GM21786 (cell line): ENCODE measurements at regions not wholly inside any gene's neighbourhood (a gene's known extent, or its start where the extent isn't known, plus 50 kb on each side); places are given as distances from the start of the nearest gene placed in this dataset.
"Not testable (repeated sequence)": the region's sequence is repeated elsewhere in the genome, so short reads cannot be mapped to it uniquely, and the experiment has no call there.

Source experiments
- ATAC-seq: cut with Tn5 transposase; IDR thresholded peaks from one replicate; pipeline ENCODE4 v1.9.1; 2021; ENCODE audit not compliant: unreplicated experiment

DNA sequence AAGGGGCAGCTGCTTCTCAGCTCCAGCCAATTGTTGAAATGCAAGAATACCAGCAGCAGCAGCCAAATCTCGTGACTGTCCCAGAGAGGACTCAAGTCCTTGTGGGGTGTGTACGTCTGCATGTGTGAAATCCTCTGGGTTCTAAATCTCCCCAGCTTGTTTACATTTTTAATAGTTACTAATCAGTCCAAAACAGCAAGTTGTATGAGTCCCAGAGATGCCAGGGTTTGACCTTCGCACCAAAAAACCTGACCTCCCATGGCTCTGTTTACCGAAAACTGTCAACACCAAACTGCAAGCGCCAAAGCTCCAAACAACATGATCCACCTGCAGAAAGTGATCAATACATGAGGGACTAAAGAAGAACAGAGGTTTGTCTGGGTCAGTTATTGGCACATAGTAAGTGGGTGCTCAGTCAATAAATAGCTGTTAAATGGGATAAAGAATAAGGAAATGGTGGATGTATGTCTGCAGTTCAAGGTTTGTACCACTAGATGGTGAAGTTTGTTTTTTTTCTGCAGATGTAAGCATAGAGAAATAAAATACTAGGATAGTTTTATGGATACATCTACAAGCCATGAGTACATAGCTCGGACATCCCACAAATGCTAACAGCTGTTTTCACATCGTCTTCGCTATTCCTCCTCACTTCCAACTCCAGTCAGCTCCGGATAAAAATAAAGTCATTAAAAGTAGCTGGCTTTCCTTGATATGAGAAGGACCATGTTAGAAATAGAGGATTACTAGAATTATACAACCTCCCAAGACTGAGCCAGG, 85.3 kb upstream of the ADRB2 start:
- ATAC-seq: peak; percentile 49

DNA sequence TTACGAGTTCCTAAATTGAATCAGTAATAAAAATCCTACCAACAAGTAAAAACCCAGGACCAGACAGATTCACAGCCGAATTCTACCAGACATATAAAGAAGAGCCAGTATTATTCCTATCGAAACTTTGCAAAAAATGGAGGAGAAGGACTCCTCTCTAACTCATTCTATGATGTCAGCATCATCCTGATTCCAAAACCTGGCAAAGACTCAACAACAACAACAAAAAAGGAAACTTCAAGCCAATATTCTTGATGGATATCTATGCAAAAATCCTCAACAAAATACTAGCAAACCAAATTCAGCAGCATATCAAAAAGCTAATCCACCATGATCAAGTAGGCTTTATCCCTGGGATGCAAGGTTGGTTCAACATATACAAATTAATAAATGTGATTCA, 84.6 kb upstream of the ADRB2 start:
- ATAC-seq: not testable (repeated sequence)

DNA sequence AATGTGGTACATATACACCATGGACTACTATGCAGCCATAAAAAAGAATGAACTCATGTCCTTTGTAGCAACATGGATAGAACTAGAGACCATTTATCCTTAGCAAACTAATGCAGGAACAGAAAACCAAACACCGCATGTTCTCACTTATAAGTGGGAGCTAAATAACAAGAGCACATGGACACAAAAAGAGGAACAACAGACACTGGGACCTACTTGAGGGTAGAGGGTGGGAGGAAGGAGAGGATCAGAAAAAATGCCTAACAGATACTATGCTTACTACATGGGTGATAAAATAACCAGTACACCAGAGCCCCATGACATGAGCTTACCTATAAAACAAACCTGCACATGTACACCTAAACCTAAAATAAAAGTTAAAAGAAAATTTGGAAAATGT, 82.0 kb upstream of the ADRB2 start:
- not testable (repeated sequence) for ATAC-seq

DNA sequence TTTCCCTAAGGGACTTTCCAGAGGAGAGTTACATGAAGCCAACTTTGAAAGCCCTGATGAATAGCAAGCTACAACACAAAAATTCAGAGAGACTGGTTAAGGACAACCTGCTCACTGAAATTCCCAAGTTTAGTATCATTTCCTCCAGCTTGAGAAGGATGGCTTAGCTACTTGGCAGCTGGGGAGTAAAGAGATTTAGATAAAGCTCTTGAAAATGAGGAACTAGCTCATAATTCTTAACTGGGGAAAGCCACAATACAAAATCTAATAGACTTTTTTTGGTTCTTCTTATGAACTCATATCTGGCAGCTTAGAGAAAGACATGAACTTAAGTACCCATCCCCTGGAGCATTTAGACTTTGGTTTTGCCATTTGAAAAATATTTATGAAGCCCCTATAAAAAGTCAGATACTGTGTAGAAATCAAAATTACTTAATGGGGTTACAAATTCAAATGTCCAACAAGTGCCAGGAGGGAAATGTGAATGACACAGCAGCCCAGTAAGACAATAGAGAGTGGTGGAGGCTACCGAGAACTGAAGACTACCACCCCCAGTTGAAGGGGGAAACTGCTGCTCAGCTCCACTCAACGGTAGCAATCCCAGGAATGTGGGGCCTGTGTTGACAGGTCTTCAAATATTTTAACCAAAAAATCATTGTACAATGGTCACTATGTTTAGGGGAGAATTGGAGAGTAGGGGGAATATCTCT, 79.4 kb upstream of the ADRB2 start:
- ATAC-seq: peak; percentile 94

DNA sequence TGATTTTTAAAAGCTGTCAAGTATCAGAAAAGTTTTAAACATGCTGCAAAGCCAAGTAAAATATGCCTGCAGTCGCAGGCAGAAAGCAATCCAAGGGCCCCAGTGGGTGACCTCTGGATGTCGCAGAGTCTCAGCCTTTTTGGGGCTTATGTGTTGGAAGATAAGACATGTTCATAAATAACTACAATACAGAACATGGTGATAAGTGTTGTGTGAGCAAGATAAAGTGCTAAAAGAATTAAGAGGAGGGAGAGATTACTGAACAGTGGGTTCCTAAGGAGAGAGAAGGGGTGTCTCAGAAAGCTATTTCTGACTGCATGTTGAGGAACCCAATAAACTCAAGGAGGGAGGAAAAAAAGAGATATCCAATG, 78.9 kb upstream of the ADRB2 start:
- ATAC-seq: no peak

DNA sequence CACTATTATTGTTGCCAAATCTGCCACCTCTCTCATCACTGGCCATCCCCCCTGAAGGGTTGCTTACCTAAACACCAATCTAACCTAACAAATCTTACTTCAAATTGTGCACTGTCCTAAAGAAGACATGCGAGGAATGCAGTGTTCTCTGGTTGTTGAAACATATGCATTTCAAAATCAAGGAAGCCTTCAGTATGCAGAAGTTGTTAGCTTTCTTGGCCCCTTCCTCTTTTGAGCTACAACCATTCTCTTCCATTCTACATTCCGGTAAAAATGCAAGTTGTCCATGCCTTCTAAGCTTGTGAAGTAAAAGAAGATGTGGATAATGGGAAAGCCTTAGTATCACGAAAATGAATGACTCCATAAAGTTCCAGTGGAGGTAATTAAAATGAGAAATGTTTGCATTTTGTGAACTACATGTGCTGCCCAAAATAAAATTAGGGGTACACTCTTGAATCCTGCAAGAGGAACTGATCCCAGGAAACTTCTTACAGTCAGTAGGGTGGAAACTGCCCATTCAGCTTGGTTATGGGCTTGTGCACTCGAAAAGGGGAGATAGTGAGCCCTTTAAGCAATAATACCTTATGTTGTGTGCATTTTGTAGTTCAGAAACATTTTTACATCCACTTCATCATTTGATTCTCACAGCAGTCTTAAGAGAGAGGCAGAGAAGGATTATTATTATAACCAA, 77.6 kb upstream of the ADRB2 start:
- no peak for ATAC-seq

DNA sequence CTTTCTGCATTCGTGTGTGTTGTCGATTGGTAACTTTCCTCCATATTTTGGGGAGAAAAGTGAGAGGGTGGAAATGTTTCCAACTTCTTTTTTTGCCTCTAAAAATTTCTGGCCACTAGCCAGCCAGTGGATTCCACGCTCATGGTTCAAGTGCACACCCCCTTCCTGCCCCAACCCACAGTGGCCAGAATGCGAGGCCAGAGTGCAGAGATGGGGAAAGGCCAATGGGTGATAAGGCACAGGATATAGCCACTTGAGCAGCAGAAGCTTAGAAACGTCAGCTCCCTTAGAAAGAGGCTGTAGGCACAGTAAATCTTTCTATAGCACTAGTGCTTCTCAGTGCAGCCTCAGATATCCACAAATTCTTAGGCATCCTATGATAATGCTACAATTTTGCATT, 75.8 kb upstream of the ADRB2 start:
- no peak for ATAC-seq

DNA sequence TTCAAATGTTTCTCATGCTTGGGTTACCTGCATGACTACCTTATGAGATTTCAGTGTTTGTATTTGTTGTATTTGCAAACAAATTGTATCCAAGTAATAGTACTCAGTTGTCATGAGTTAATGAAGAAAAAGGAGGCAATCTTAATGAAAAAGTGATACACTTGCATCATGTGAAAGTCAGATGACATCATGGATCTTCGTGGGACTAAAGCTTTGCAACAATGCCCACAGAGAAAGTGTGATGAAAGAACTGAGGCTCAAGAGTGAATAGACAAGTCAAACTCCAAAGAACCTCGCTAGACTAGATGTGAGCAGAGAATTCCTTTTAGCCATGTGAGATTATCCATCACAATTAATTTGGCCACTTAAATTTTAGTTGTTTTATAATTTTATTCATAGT, 75.4 kb upstream of the ADRB2 start:
- ATAC-seq: no peak

DNA sequence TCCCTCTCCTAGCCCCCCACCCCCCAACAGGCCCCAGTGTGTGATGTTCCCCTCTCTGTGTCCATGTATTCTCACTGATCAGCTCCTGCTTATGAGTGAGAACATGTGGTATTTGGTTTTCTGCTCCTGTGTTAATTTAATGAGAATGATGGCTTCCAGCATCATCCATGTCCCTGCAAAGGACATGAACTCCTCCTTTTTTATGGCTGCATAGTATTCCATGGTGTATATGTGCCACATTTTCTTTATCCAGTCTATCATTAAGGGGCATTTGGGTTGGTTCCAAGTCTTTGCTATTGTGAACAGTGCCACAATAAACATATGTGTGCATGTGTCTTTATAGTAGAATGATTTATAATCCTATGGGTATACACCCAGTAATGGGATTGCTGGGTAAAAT, 74.0 kb upstream of the ADRB2 start:
- not testable (repeated sequence) for ATAC-seq

DNA sequence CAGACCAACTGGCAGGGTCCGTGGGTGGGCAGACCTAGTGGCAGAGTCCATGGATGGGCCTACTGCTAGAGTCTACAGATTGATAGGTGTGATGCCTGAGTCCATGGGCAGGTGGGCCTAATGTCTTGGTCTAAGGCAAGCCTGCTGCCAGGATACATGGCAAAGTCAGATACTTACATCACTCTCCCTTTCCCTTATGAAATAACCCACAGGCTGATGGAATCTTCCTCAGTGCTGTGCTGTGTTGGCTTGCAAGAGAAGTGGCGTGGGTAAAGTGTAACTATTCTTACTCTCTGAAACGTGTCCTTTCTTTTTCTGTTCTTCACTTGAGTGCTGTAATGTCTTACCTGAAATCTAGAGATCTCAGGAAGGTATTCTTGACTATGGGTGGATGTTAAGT, 67.3 kb upstream of the ADRB2 start:
- no peak for ATAC-seq

DNA sequence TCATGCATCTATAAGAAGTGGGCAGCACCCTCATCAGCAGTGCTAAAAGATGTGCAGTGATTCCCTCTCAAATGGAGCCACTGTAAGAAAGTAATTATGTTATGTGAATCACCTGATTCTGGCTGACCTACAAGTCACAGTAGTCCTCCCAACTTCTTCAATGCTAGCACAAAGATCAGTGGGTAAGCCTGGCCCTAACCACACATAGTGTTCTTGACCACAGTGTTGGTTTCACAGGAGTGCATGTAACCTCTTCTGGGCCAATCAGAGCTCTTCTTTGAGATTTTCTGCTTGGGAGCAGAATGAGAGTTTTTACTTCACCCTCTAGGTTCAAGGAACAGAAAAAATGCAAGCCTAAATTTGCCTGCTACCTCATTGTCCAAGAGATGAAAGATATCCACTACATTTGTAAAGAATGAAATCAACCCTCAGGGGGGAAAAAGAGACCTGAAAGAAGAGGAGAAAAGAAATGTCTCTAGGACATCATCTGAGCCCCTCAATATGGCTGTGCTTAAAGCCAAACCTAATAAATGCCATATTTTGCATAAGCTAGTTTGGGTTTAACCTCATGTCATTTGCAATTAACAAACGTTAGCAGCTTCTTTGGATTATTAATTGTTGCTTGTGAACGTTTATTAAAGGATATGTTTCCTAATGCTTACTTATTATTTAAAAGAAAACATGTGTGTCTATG, 65.3 kb upstream of the ADRB2 start:
- ATAC-seq: peak; percentile 100

DNA sequence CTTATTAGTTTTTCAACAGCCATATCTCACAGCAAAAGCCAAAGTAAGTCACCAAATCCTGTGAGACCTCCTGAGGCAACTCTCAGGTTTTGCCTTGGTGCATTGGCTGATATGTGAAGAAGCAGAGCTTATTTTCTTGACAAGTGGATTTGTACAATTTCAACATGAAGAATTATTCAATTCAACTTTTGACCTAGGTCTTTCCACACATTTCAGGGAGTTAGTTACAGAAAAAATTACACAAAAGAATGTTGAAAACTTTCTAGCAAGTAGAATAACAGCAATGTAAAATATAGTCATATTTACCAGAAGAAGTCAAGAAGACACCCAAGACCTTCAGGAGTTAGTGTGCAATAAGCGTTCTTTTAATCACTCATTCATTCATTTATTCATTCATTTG, 62.4 kb upstream of the ADRB2 start:
- ATAC-seq: no peak

DNA sequence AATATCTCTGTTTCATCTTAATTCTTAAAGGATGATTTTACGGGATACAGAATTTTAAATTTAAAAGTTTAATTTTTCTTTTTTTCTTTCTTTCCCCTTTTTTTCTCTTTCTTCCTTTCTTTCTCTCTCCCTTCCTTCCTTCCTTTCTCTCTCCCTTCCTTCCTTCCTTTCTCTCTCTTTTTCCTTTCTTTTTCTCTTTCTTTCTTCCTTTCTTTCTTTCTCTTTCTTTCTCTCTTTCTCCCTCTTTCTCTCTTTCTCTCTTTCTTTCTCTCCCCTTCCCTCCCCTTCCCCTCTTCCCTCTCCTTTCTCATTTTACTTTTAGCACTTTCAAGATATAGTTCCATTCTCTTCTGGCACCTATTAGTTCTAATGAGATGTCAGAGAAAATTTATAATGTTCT, 61.4 kb upstream of the ADRB2 start:
- ATAC-seq: no peak

DNA sequence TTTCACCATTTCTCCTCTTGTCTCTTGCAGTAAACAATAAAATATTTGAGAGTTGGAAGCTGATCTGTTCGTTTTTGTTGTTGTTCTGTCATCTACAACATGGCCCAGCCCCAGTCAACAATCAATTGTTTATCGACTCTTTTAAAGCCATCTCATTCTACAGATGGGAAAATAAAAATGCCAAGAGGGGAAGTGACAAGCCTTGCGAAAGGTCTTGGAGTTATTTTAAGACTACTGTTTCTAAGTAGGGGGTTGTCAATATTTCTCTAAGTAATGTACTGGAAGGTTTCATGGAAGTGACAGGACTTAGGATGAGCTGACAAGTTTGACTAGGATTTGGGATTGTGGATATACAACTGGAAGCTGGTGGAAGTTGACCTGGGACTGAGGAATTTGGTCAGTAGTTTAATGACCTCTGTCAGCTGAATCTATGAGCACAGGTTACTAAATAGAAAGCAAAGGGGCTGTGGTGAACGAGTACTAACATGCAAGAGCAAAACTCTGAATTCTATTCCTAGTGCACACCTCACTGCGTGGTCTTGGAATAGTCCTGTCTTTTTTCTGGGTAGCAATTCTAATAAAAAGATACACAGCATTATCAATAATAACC, 57.5 kb upstream of the ADRB2 start:
- ATAC-seq: no peak

DNA sequence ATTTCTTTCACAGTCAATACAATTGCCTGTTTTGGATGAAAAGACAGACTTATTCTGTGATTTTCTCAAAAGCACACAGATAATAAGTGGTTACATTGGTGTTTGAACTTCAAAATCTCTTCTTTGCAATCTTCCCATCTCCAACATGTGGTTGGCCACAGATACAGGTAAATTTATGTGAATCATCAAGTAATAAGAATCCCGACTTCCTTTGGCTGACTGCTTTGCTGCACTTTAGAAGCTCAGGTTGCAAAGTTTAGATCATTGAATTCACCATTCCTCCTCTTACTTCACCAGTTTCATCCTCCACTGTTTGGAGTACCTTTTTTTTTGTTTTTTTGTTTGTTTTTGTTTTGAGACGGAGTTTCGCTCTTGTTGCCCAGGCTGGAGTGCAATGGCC, 56.5 kb upstream of the ADRB2 start:
- ATAC-seq: no peak

DNA sequence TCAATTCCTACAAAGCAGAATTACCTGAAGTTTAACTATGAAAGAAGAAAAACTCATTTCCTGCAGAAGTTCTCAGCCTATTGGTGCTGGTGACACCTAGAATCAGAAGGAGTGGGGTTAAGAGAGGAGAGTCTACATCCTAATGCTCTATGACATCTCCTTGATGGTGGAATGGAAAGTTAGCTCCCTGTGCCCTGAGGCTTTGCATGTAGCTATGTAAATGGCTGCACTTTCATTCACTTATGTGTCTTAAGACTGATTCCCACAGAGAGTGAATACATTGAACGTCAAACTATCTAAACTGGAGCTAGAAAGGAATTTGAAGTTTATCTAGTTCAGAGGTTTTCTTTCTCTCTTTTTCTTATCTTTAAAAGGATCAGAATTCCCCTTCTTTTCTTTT, 52.1 kb upstream of the ADRB2 start:
- no peak for ATAC-seq

DNA sequence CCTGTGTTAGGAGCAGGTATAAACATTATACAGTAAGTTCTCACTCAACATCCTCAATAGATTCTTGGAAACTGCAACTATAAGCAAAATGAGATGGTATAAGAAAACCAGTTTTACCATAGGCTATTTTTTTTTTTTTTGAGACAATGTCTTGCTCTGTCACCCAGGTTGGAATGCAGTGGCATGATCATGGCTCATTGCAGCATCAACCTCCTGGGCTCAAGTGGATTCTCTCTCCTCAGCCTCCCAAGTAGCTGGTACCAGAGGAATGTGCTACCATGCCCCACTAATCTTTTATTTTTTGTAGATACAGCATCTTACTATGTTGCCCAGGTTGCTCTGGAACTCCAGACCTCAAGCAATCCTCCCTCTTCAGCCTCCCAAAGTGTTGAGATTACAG, 50.1 kb upstream of the ADRB2 start:
- ATAC-seq: no peak
